ENCODE measurements at regions not wholly inside any gene's neighbourhood (a gene's known extent, or its start where the extent isn't known, plus 50 kb on each side); places are given as distances from the start of the nearest gene placed in this dataset.
"Not testable (repeated sequence)": the region's sequence is repeated elsewhere in the genome, so short reads cannot be mapped to it uniquely, and the experiment has no call there.

- TF ChIP-seq PHF8 (IDR thresholded peaks at IDR 0.05; ENCODE audit: borderline replicate concordance, low read depth) (no peak), RCOR1 (IDR thresholded peaks at IDR 0.05; ENCODE audit: low read depth, low read length) (no peak), CBX2 (IDR thresholded peaks at IDR 0.05; ENCODE audit: borderline replicate concordance, low read depth) (no peak), GATA3 (IDR thresholded peaks at IDR 0.05; ENCODE audit: borderline replicate concordance) (no peak), CBX8 (IDR thresholded peaks at IDR 0.05) (no peak), EHMT2 (IDR thresholded peaks at IDR 0.05; ENCODE audit: low read depth) (no peak)
Measured at GRCh38 chr11:21785351-21785750, 407.5 kb upstream of the ANO5 start (continued).

GRCh38 chr11:21794306-21794705, 398.6 kb upstream of the ANO5 start:
- Histone ChIP-seq H3K27ac (no peak overlapping the region), H3K4me2 (no peak overlapping the region), H3K4me3 (no peak overlapping the region), H3K4me1 (no peaks in the 10 kb centered on the region), H3K9me3 (no peaks in the 10 kb centered on the region)
- no peak for TF ChIP-seq NR3C1 (IDR thresholded peaks at IDR 0.05)
- no peak for TF ChIP-seq PBX3 (IDR thresholded peaks at IDR 0.05)
- no peak for TF ChIP-seq TP53 (CRISPR knock-in tag; IDR thresholded peaks at IDR 0.05)
- no peak for TF ChIP-seq HEYL (CRISPR knock-in tag; IDR thresholded peaks at IDR 0.05)
- no peak for TF ChIP-seq FOSL2 (IDR thresholded peaks at IDR 0.05)
- TF ChIP-seq FOSL2 (CRISPR knock-in tag; IDR thresholded peaks at IDR 0.05), result no peak
- TF ChIP-seq BHLHE40 (IDR thresholded peaks at IDR 0.05; ENCODE audit: low read depth, low read length), result no peak
- TF ChIP-seq ESRRA (IDR thresholded peaks at IDR 0.05; ENCODE audit: borderline replicate concordance, low read length), result no peak
- TF ChIP-seq MAFK (IDR thresholded peaks at IDR 0.05; ENCODE audit: partially characterized antibody), result no peak
- no peak for TF ChIP-seq ELK1 (IDR thresholded peaks at IDR 0.05; ENCODE audit: low read depth, low read length)
- no peak for TF ChIP-seq FOSB (CRISPR knock-in tag; IDR thresholded peaks at IDR 0.05)
- no peak for TF ChIP-seq GATA3 (IDR thresholded peaks at IDR 0.05; ENCODE audit: borderline replicate concordance)
- TF ChIP-seq ZFP36 (IDR thresholded peaks at IDR 0.05; ENCODE audit: borderline replicate concordance, partially characterized antibody), result no peak
- TF ChIP-seq EHF (CRISPR knock-in tag; IDR thresholded peaks at IDR 0.05), result no peak
- no peak for TF ChIP-seq SMC3 (IDR thresholded peaks at IDR 0.05)
- no peak for TF ChIP-seq CEBPB (IDR thresholded peaks at IDR 0.05)
- no peak for TF ChIP-seq RFX5 (IDR thresholded peaks at IDR 0.05)
- TF ChIP-seq NPAS2 (CRISPR knock-in tag; IDR thresholded peaks at IDR 0.05; ENCODE audit: borderline replicate concordance), result no peak
- TF ChIP-seq, protein P1, sequence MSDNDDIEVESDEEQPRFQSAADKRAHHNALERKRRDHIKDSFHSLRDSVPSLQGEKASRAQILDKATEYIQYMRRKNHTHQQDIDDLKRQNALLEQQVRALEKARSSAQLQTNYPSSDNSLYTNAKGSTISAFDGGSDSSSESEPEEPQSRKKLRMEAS (IDR thresholded peaks at IDR 0.05), result no peak
- no peak for TF ChIP-seq MAZ (IDR thresholded peaks at IDR 0.05; ENCODE audit: borderline replicate concordance, low read depth, low read length)
- TF ChIP-seq KDM5A (IDR thresholded peaks at IDR 0.05), result no peak
- ATAC-seq, result no peak
- no peak for FAIRE-seq
- POLR2A ChIA-PET, result no interaction called here
- DNase-seq (ENCODE audit: low read depth in 1 of 2, low spot score in 1 of 2), result no peak
- CTCF ChIA-PET, result interaction anchor here (1.0 kb wide), 1 partner anchor 9 kb away, joined by 3 read pairs; no protein-coding TSS in a partner anchor
- WGBS (ENCODE audit: missing lambda C conversion rate), result 23% methylated on average over 2 of the region's 2 CpGs

DNA sequence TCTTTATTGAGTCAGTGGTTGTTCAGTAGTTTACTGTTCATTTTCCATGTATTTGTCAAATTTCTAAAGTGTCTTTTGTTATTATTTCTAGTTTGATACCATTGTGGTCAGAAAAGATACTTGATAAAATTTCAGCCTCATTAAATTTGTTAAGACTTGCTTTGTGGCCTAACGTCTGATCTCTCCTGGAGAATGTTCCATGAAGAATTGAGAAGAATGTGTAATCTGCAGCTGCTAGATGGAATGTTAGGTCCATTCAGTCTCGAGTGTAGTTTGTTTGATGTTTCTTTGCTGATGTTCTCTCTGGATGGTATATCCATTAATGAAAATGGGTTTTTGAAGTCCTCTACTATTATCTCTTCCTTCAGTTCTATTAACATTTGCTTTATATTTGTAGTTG, 394.7 kb upstream of the ANO5 start:
- H3K4me1 ChIP-seq, result no peaks in the 10 kb centered on the region
- H3K9me3 ChIP-seq, result no peaks in the 10 kb centered on the region
- FAIRE-seq, result no peak
- no peak overlapping the region for H3K4me2 ChIP-seq
- no peak overlapping the region for H3K4me3 ChIP-seq
- no peak for ATAC-seq
- CTCF ChIA-PET, result no interaction called here
- POLR2A ChIA-PET, result no interaction called here
- 15% methylated on average over 2 of the region's 2 CpGs for WGBS (ENCODE audit: missing lambda C conversion rate)
- TF ChIP-seq KDM5A (IDR thresholded peaks at IDR 0.05) (no peak), MAZ (IDR thresholded peaks at IDR 0.05; ENCODE audit: borderline replicate concordance, low read depth, low read length) (no peak), FOSL2 (IDR thresholded peaks at IDR 0.05) (no peak), FOSL2 (CRISPR knock-in tag; IDR thresholded peaks at IDR 0.05) (no peak)
- H3K27ac ChIP-seq, result no peak overlapping the region
- DNase-seq (ENCODE audit: low read depth in 1 of 2, low spot score in 1 of 2), result no peak

DNA sequence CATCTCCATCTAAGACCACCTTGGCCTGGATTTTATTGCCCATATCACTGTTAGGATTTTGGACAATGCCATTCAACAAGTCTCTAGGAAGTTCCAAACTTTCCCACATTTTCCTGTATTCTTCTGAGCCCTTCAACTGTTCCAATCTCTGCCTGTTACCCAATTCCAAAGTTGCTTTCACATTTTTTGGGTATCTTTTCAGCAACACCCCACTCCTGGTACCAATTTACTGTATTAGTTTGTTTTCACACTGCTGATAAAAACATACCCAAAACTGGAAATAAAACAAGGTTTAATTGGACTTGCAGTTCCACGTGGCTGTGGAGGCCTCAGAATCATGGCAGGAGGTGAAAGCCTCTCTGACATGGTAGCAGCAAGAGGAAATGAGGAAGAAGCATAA, 388.4 kb upstream of the ANO5 start:
- ATAC-seq; H3K4me2 ChIP-seq; H3K9me3 ChIP-seq; H3K27ac ChIP-seq; CTCF ChIA-PET; POLR2A ChIA-PET; H3K4me3 ChIP-seq; FAIRE-seq; DNase-seq (ENCODE audit: low read depth in 1 of 2, low spot score in 1 of 2); H3K4me1 ChIP-seq: not testable (repeated sequence)
- 0% methylated on average over 1 of the region's 1 CpG for WGBS (ENCODE audit: missing lambda C conversion rate)

Measured in A549 (cell line).